NCI-H460 (cell line): ENCODE measurements at regions not wholly inside any gene's neighbourhood (a gene's known extent, or its start where the extent isn't known, plus 50 kb on each side); places are given as distances from the start of the nearest gene placed in this dataset.
"Not testable (repeated sequence)": the region's sequence is repeated elsewhere in the genome, so short reads cannot be mapped to it uniquely, and the experiment has no call there.

Experiments used
- DNase-seq: peaks from one replicate; pipeline ENCODE4 v3.0.0-alpha.2; 2016; ENCODE audit warnings: low read depth; ENCODE audit errors: extremely low read depth

GRCh38 chr6:160804639-160805038 is 102.6 kb downstream of the PLG start:
- no peak for DNase-seq

- DNase-seq, result no peak
These were observed 106.2 kb downstream of the PLG start for GRCh38 chr6:160808263-160808662.

- no peak for DNase-seq
These were observed 108.2 kb downstream of the PLG start for GRCh38 chr6:160810238-160810637.

- no peak for DNase-seq
These were observed 110.1 kb downstream of the PLG start for GRCh38 chr6:160812097-160812496.

- DNase-seq, result no peak
These were observed 116.9 kb downstream of the PLG start for GRCh38 chr6:160818934-160819333.

- not testable (repeated sequence) for DNase-seq
These were observed 118.6 kb downstream of the PLG start for GRCh38 chr6:160820661-160821060.

- no peak for DNase-seq
These were observed 129.7 kb downstream of the PLG start for GRCh38 chr6:160831739-160832138.

GRCh38 chr6:160832422-160832821 is 130.4 kb downstream of the PLG start:
- DNase-seq, result no peak

GRCh38 chr6:160837146-160837545 is 135.1 kb downstream of the PLG start:
- no peak for DNase-seq

GRCh38 chr6:160851031-160851430 is 140.5 kb upstream of the MAP3K4 start:
- DNase-seq, result no peak

GRCh38 chr6:160853946-160854345 is 137.6 kb upstream of the MAP3K4 start:
- DNase-seq, result no peak

- DNase-seq, result no peak
These were observed 132.7 kb upstream of the MAP3K4 start for GRCh38 chr6:160858886-160859285.

- DNase-seq, result no peak
These were observed 131.7 kb upstream of the MAP3K4 start for GRCh38 chr6:160859822-160860221.

GRCh38 chr6:160861824-160862223 is 129.7 kb upstream of the MAP3K4 start:
- no peak for DNase-seq

- no peak for DNase-seq
These were observed 127.8 kb upstream of the MAP3K4 start for GRCh38 chr6:160863782-160864181.

GRCh38 chr6:160871320-160871719 is 120.2 kb upstream of the MAP3K4 start:
- no peak for DNase-seq

- DNase-seq, result no peak
These were observed 110.3 kb upstream of the MAP3K4 start for GRCh38 chr6:160881148-160881808.

GRCh38 chr6:160882006-160882405 is 109.6 kb upstream of the MAP3K4 start:
- no peak for DNase-seq

GRCh38 chr6:160882791-160883279 is 108.7 kb upstream of the MAP3K4 start:
- no peak for DNase-seq

- no peak for DNase-seq
These were observed 108.0 kb upstream of the MAP3K4 start for GRCh38 chr6:160883560-160883959.

- no peak for DNase-seq
These were observed 107.6 kb upstream of the MAP3K4 start for GRCh38 chr6:160883999-160884398.

GRCh38 chr6:160889148-160889547 is 102.4 kb upstream of the MAP3K4 start:
- not testable (repeated sequence) for DNase-seq

- DNase-seq, result no peak
These were observed 99.9 kb upstream of the MAP3K4 start for GRCh38 chr6:160891690-160892089.
